GM19455 (cell line): ENCODE measurements at regions not wholly inside any gene's neighbourhood (a gene's known extent, or its start where the extent isn't known, plus 50 kb on each side); places are given as distances from the start of the nearest gene placed in this dataset.

Experiments
- ATAC-seq: cut with Tn5 transposase; IDR thresholded peaks from one replicate; pipeline ENCODE4 v1.9.1; 2021; ENCODE audit not compliant: unreplicated experiment

DNA sequence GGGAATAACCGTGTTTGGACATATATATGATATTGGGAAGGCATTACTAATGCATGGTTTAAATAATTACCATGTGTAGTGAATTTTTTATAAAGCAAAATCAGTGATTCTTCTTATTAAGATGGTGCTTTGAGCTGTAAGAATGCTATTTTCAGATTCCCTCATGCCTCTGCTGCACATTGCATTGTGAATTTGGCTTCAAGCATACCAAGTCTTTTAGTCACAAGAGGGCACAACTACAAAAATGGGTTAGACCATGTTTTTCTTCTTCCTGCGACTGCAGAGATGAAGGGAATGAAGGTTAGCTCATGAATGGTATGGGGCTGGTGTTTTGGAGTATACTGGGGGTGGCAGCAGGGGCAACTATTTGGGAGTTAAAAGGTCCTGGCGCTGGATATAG is 320.1 kb downstream of the SLC4A3 start:
- no peak for ATAC-seq

DNA sequence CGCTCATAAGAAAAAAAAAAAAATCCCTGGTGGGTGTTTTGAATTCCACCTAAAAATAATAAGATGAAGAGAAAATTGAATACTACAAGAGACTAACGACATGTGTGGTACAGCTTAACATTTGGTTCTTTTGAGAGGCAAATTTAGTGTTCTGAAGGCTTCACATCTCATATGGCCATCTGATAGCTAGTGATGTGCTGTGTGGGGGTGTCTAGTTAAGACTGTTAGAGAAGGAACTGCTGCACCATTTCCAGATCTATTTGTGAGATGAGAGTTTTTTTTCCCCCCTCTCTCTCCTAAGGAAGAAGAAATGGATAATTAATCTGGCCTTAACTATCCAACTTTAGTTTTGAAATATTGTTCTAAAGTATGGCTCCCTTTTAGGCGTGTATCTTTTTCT is 321.6 kb downstream of the SLC4A3 start:
- ATAC-seq: no peak

DNA sequence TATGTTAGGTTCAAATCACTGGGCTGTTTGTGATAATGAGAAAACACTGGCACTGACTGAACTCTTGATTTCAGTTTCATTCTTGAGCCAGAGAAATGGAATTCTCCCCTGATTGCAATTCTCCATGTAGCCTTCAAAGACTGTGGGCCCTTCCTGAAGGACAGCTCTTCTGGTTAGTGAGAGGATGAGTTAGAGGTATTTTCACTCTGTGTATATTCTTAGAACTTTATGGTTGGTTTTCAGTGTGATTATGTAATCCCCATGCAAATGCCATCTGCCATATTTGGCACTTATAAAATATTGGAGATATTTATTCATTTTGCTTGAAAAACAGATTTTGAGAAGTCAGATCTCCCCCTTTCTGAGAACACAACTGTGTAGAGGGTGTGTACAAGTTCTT is 323.7 kb downstream of the SLC4A3 start:
- ATAC-seq: no peak

DNA sequence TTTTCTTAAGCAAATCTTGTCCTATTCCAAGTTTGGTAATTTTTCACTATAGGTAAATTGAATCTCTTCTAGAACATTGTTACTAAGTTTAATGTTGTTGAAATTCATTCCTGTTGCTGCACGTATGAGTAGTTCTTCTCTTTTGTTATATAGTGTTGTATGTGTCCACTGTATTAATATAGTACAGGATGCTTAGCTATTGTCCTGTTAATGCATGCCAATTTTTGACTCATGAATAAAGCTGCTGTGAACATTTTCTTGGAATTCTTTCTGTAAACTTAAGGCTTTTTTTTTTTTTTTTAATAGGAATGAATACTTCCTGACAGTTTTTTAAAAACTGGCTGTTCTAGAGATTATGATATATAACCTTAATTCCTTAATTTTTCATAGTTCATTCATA is 326.9 kb downstream of the SLC4A3 start:
- no peak for ATAC-seq

DNA sequence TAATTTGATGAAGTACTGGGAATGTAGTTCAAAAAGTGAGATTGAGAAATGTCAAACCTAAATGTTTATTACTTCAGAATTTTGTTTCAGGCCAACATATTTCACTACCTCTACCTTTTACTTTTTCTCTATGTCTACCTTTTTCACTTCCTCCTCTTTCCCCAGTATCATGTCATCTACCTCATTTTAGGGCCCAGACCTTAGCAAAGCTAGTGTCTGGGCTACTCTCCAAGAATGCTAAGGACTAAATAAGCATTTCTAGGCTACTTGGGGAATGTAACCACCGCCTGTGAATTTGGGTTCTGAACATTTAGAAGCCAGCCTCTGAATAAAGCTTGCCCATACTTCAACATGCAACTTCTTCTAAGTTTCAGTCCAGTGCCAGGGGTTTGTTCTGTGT is 330.4 kb downstream of the SLC4A3 start:
- ATAC-seq: no peak

DNA sequence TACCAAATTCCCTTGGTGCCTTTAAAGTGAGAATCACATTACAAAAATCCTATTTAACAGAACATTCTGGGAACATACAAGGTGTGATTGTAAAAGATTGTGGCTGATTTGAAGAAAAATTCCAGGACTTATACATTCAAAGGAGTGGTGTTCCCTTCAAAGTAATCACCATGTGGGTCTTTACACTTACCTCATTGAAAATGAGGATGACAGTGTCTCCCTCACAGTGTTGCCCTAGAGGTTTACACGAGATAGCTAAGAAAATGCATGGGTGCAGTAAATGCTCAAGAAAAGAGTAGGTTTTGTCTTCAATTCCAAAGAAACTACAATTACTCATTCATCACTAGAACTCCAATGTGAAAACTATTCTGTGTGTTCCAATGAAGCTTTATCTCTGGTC is 331.5 kb downstream of the SLC4A3 start:
- no peak for ATAC-seq

DNA sequence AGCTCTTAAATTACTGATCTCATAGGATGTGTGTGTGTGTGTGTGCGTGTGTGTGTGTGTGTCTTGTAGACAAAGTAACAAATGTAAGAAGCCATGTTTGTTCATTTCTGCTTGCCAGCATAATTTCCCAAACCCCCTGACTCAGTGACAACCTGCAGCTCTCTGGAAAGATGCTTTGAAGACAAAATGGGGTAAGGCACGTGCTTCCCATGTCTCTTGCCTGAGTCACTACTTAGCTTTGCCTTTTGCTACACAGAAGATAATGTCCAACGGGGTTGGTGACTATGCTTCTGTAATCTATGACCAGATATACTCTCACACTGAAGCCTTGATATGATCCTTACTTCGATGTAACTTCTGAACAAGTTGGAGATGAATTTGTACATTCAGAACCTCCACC is 332.0 kb downstream of the SLC4A3 start:
- ATAC-seq: no peak

DNA sequence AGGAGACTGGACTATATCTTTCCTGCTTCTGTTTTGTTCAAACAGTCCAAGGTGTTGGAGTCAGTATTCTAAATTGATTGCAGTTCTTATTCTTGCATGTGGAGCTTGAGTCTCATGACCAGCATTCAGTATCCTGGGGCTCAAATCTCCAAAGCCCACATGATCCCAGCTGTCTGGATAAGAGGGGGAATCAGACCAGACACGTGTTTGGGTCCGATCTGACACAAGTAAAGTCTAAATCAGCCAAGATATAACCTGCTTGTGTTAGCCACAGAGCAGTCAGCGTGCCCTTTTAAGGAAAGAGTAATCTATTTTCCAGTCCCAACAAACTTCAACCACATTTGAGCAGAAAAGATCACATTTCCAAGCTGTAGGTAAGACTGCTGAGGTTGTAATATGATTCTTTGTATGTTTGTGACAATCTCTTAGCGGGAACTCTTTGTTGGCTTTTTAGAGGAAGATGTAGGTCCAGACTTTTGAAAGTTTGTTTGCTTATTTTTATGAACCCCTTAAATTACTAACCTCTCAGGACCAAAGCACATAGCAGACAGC is 334.6 kb downstream of the SLC4A3 start:
- no peak for ATAC-seq

DNA sequence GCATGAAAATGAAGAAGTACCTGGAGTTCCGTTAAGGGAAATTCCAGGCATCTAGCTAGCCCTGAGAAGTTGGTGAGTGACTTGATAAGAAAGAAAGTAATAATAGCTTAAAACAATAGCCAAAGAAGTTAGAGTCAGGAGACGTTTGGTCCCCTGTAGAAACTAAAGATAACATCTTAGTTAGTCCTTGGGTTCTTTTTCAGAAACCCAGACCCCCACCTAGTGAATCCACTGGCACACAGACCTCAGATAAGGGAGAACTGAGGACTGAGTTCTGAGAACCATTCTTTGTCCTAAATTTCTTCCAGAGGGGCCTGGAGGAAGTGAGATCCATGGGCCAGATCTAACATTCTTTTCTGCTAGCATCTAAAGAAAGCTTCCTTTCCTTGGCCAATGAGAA is 335.4 kb downstream of the SLC4A3 start:
- ATAC-seq: no peak

DNA sequence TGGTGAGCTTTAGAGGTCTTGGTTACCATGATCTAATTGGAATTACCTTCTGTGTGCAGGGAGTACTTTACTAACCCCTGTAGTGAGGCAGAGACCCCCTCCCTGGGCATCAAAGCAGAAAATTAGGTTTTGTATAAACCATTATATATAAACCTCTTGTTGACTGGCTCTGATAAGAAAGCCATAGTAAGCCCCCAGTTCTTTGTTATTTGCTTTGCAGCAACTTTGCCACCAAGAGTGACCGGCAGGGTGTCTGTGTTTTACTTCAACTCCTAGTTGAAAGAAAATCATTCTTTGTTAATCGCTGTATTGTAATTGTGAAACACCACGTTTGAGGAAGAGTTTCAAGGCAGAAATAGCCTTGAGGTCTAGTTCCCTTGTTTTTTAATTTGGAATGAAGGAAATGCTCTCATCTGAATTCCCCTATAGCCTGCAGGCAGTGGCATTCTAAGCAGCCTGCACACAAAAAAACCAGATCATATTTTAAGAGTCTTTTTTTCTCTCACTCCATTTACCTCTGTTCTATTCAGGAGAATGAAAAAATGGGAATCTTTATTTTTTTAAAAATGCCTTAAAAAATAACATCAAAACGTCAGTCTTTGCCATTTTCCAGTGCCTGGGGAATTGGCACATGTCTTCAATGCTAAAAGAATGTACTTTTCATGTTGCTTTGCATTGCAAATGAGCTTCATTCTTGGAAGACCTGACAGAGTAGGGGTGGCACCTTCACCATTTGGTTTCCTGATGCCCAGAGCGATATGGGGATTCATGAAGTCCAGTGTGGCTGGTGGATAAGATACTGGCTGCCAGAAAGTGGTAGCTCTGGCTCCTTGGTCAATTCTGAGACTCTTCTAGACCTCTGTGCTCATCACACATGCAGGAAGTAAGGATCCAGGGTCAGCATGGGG is 338.1 kb downstream of the SLC4A3 start:
- ATAC-seq: no peak

DNA sequence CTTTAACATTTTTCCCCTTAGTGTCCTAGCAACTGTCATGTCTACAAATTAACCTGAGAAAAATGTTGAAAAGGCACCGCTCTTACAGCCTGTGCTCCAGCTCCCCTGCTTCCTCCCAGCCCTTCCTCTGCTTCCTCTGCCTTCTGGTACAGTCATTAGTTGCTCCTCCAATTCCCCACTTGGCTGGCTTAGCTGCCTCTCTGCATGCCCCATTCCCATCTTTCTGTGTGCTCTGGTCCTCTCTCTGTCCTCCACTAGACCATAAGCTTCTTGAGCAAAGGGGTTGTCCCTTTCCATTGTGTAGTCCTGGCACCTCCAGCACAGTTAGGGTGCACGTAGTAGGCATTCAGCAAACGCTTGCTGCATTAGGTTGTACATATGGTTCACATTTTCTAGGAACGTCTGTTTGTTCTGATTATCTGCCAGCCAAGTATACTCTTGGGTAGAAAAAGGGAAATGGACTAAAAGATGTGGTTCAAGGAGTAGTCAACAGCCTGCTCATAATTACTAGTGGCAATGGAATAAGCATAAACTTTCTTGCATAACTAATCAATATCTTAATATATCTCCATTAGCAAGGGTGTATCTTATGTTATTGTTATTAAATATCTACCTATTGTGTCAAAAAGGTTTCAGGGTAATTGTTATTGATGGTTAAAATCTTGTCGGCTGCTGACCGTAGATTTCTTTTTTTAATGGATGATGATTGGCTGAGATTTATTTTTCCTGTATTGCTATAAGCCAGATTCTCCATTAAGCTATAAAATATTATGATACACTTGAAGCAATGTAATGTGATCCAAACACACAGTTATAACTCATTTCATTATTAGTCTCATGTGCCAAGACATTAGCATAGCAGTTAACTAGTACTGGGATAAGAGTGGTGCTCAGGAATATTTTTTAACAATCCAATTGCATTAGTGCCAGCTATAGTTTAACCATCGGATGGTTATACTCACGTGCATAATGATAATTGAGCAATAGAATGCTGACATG is 340.1 kb downstream of the SLC4A3 start:
- no peak for ATAC-seq

DNA sequence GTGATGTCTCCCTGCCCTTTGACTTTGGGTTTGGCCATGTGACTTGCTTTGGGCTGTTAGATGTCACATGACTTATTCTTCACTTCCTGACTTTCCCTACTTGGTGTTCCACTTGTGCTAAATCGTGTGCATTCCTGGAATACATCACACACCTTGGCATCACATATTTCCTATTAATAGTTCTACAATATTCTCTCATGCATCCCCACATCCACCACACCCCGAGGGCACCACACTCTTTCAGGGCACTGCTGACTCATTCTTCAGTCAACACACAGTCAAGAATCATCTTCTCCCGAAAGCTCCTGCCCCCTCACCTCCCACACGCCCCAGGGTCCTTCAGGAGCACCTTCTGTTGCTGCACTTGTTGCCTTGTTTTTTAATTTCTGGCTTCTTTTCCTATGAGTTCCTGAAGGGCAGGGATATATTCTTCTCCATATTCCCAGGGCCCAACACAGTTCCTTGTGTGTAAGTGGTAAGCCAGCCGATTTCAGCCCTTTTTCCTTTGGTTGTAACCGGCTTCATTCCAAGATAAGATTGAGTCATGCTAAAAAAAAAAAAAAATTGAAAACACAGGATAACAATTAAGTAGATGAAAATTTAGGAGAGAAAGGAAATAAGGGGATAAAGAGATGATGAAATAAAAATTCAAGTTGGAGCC is 341.4 kb downstream of the SLC4A3 start:
- ATAC-seq: no peak

DNA sequence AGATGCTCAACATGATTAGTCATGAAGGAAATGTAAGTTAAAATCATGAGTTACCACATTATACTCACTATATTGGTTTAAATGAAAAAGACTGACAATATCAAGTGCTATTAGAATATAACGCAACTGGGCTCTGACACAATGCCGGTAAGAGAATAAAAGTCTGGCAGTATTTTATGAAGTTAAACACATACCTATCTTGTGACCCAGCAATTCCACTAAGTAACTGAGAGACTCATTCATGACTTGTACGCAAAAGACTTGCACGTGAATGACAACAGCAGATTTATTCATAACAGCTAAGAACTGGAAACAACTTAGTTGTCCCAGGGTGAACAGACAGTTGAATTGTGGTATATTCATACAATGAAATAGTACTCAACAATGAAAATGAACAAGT is 342.1 kb downstream of the SLC4A3 start:
- ATAC-seq: no peak

DNA sequence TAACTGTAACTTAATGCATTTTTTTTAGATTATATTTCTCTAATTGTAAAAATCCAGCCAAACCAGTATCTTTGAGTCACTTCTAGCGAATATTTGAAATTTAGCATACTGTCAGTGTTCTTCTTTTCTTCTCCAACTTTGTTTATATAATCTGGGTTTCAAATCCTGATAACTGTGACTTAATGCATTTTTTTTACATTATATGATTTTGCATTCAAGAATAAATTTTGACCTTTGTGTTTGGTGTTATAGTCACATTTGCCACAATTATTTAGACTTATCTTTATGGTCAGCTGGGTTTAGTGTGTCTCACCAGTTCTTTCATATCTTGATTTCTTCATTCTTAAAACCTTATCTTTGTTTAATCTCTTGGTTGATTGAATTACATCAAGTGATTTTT is 345.7 kb downstream of the SLC4A3 start:
- ATAC-seq: no peak

DNA sequence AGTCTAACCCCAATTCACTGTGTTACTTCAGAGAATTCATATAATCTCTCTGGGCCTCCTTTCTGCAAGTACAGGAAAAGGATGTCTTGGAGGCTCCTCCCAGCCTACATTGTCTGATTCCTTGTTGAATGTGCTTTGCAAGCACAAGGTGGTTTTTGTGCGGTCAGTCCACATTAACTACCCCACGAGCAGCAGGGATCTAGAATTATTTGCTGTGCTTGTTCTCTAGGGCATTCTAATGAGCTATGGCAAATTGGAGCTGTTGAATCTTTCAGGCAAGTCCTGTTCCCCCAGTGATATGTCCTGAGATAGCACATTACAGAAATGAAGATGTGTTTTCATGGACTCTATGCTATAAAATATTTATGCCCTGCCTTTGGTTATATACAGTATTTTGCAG is 349.4 kb downstream of the SLC4A3 start:
- ATAC-seq: no peak

DNA sequence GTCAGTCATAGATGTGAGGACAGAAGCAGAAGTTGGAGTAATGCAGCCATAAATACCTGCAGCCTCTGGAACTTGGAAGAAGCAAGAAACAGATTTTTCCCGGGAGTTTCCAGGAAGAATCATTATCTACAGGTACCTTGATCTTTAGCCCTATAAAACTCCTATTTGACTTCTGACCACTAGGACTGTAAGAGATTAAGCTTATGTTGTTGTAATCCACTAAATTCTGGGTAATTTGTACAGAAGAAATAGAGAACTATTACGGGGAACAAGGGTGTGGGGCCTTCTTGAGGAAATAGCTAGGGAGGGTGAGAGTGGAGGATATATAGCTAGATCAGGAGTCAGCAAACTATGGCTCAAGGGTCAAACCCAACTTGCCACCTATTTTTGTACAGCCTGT is 353.2 kb downstream of the SLC4A3 start:
- no peak for ATAC-seq

DNA sequence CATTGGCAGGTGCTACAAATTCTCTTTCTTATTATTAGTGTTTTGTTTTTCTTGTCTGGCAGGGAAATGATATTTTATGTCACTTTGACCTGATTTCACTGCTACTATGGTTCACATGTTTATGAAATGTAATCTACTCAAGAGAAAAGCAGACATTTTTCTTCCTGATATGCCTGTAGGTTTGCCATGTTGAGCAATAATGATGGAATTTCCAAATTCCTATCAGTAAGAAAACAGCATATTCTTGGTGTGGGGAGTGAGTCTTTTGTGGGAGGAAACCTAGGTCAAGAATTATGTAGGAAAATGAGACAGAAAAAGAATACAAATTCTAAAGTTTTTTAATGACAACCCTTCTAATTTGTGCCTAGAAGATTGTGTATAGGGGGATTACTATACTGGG is 356.4 kb downstream of the SLC4A3 start:
- no peak for ATAC-seq

DNA sequence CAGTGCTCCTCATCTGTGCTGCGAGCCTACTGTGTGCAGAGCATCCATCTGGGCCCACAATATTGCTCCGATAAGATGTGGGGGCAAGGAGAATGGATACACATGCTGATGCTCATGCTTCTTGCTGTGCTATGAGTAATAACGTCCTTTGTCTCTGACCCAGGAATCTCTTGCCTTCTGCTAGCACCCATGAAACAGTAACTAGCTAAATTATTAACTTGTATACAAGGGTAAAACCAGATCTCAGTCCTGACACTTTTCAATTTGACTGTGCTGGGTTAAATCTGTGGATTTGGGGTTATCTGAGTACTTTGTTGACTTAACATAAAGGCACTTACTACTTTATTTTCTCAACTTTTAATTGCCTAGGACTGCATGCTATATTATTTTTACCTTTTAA is 357.6 kb downstream of the SLC4A3 start:
- ATAC-seq: no peak

DNA sequence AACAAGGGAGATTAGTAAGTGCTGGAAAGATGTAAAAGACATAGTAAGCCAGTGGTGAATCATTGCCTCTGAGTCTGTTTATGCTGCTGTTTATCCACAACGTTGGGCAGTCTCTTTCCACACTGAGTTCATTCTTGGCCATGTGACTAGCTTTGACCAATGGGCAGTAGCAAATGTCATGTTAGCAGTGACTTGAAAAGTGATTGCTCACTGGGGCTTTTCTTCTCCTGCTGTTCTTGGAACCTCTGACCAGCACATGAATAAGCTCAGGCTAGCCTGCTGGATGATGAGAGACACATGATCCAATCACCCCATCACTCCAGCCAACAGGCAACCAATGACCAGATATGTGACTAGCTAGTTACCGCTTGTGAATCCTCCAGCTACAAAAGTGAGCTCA is 360.4 kb downstream of the SLC4A3 start:
- no peak for ATAC-seq

DNA sequence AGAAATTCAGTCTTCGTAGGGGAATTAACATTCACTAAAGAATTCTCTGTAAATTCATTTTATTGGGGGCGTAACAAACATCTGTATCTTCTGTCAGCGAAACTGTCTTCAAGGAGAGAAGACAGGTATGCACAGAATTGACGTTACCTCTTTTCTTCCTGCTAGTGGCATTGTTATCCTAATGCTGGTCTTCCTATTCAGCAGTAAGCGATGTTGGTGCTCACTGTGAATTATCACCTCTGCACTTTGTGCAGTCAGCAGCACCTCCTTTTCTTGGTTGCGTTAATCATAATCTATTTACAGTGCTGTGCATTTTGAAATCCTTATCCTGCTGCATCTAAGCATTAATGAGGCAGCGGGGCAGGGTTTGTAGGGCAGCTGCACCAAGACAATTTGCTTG is 362.3 kb downstream of the SLC4A3 start:
- ATAC-seq: no peak

DNA sequence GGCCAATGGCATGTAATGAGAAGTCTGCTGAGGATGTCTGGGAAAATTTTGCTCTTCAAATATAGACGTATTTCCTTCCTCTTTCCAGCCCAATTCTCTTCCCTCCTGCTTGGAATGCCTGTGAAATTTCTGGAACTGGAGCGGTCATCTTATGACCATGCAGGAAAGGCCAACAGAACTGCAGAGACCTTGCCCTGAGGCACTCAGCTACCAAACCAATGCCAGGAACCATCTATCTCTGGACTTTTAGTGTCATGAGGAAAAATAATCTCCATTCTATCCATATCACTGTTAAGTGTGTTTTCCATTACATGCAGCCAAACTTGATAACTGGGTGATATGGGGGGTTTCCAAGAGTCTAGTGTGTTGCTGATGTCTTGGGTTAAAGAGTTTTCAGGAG is 363.7 kb downstream of the SLC4A3 start:
- no peak for ATAC-seq
